ENCODE measurements at regions not wholly inside any gene's neighbourhood (a gene's known extent, or its start where the extent isn't known, plus 50 kb on each side); places are given as distances from the start of the nearest gene placed in this dataset.

GRCh38 chr5:6827526-6828219 is 114.4 kb downstream of the TENT4A start:
- whole genome bisulfite sequencing = 58% methylated on average over 9 of the region's 9 CpGs

GRCh38 chr5:6829150-6829784 is 116.0 kb downstream of the TENT4A start:
- no peaks in the 10 kb centered on the region for H3K4me1 ChIP-seq (ENCODE audit: control insufficient read depth in 4 of 4, insufficient read depth in 4 of 4, low read length in 3 of 4)
- no peak overlapping the region for H3K27ac ChIP-seq (ENCODE audit: low read depth in 1 of 2, low read length in 2 of 2)
- H3K36me3 ChIP-seq (ENCODE audit: control insufficient read depth in 4 of 4, insufficient read depth in 3 of 4, low read depth in 1 of 4, low read length in 3 of 4) = no peaks in the 10 kb centered on the region
- 73% methylated on average over 5 of the region's 5 CpGs for WGBS
- H3K9ac ChIP-seq (ENCODE audit: low read depth in 1 of 2, low read length in 2 of 2) = no peak overlapping the region
- DNase-seq (ENCODE audit: low spot score) = no peak
- peaks cover 0 to 5% (median 0%) of the 10 kb centered on the region in 4 donors for H3K27me3 ChIP-seq (ENCODE audit: control insufficient read depth in 4 of 4, insufficient read depth in 4 of 4, low read length in 3 of 4)
- no peaks in the 10 kb centered on the region for H3K9me3 ChIP-seq (ENCODE audit: control insufficient read depth in 4 of 4, low read length in 3 of 4)
- H3K4me3 ChIP-seq (ENCODE audit: low read depth in 1 of 3, low read length in 3 of 3) = no peak overlapping the region
- TF ChIP-seq ZBTB33 (IDR thresholded peaks at IDR 0.05) = no peak
- no peak for TF ChIP-seq ATF3 (IDR thresholded peaks at IDR 0.05)
- no peak for TF ChIP-seq FOXA1 (IDR thresholded peaks at IDR 0.05)
- TF ChIP-seq MAX (IDR thresholded peaks at IDR 0.05) = no peak
- TF ChIP-seq TAF1 (conservative IDR thresholded peaks at IDR 0.05) = no peak
- no peak for TF ChIP-seq JUND (IDR thresholded peaks at IDR 0.05)
- no peak for TF ChIP-seq CTCF (IDR thresholded peaks at IDR 0.05; ENCODE audit: low read depth, low read length, missing input control)

More at GRCh38 chr5:6827526-6828219, 114.4 kb downstream of the TENT4A start:
- no peak overlapping the region for H3K9ac ChIP-seq (ENCODE audit: low read depth in 1 of 2, low read length in 2 of 2)
- no peak for DNase-seq (ENCODE audit: low spot score)
- H3K9me3 ChIP-seq (ENCODE audit: control insufficient read depth in 4 of 4, low read length in 3 of 4) = no peaks in the 10 kb centered on the region
- H3K4me3 ChIP-seq (ENCODE audit: low read depth in 1 of 3, low read length in 3 of 3) = no peak overlapping the region
- peaks cover 0 to 5% (median 0%) of the 10 kb centered on the region in 4 donors for H3K27me3 ChIP-seq (ENCODE audit: control insufficient read depth in 4 of 4, insufficient read depth in 4 of 4, low read length in 3 of 4)
- no peaks in the 10 kb centered on the region for H3K36me3 ChIP-seq (ENCODE audit: control insufficient read depth in 4 of 4, insufficient read depth in 3 of 4, low read depth in 1 of 4, low read length in 3 of 4)
- H3K27ac ChIP-seq (ENCODE audit: low read depth in 1 of 2, low read length in 2 of 2) = no peak overlapping the region
- no peaks in the 10 kb centered on the region for H3K4me1 ChIP-seq (ENCODE audit: control insufficient read depth in 4 of 4, insufficient read depth in 4 of 4, low read length in 3 of 4)
- TF ChIP-seq GABPA (IDR thresholded peaks at IDR 0.05 in 1 of 2, conservative IDR thresholded peaks at IDR 0.05 in 1 of 2) = no peak
- no peak for TF ChIP-seq ZBTB33 (IDR thresholded peaks at IDR 0.05)
- no peak for TF ChIP-seq RAD21 (IDR thresholded peaks at IDR 0.05)
- no peak for TF ChIP-seq NR2F2 (IDR thresholded peaks at IDR 0.05)
- no peak for TF ChIP-seq SP1 (IDR thresholded peaks at IDR 0.05)
- TF ChIP-seq CTCF (IDR thresholded peaks at IDR 0.05; ENCODE audit: low read depth, low read length, missing input control) = no peak
- no peak for TF ChIP-seq JUND (IDR thresholded peaks at IDR 0.05)
- TF ChIP-seq RXRA (IDR thresholded peaks at IDR 0.05) = no peak
- no peak for TF ChIP-seq FOXA1 (IDR thresholded peaks at IDR 0.05)
- no peak for TF ChIP-seq ATF3 (IDR thresholded peaks at IDR 0.05)
- TF ChIP-seq HNF4A (conservative IDR thresholded peaks at IDR 0.05) = no peak
- TF ChIP-seq FOXA2 (IDR thresholded peaks at IDR 0.05) = no peak

Measured in liver (tissue), 8 donors.